GM12865 (cell line): ENCODE measurements at regions not wholly inside any gene's neighbourhood (a gene's known extent, or its start where the extent isn't known, plus 50 kb on each side); places are given as distances from the start of the nearest gene placed in this dataset.
A peak's percentile ranks its signal among the peaks of the same experiment; 100 is the strongest.

Source experiments
- DNase-seq: peaks from one replicate; pipeline ENCODE4 v3.0.0; 2010; ENCODE audit warnings: low read depth
- H3K4me3 ChIP-seq: 2 replicates; pipeline ENCODE4 v1.5.1; 2011; ENCODE audit warnings: mild to moderate bottlenecking, low read depth, low read length, control low read depth
- TF ChIP-seq, protein P1 (sequence below): IDR thresholded peaks from 2 replicates; pipeline ENCODE4 v1.5.1; 2011; ENCODE audit warnings: low read length, control low read depth, low read depth, inconsistent platforms; ENCODE audit not compliant: insufficient read depth; ENCODE audit errors: missing control alignments

DNA sequence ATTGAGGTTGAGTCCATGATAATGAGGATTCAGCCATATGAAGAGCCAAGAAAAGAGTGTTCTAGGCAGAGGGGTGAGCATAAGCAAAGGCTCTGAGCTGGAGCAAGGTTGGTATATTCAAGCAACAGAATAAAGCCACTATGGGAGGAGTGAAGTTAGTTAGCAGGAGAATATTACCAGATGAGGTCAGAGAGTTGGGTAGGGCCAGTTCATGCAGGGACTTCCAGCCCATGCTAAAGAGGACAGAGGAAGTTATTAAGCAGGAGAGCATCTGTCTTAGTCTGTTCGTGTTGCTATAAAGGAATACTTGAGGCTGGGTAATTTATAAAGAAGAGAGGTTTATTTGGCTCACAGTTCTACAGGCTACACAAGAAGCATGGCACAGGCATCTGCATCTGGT, 57.1 kb upstream of the ATG10 start:
- no peak overlapping the region for H3K4me3 ChIP-seq
- no peak for DNase-seq
- TF ChIP-seq, protein P1, sequence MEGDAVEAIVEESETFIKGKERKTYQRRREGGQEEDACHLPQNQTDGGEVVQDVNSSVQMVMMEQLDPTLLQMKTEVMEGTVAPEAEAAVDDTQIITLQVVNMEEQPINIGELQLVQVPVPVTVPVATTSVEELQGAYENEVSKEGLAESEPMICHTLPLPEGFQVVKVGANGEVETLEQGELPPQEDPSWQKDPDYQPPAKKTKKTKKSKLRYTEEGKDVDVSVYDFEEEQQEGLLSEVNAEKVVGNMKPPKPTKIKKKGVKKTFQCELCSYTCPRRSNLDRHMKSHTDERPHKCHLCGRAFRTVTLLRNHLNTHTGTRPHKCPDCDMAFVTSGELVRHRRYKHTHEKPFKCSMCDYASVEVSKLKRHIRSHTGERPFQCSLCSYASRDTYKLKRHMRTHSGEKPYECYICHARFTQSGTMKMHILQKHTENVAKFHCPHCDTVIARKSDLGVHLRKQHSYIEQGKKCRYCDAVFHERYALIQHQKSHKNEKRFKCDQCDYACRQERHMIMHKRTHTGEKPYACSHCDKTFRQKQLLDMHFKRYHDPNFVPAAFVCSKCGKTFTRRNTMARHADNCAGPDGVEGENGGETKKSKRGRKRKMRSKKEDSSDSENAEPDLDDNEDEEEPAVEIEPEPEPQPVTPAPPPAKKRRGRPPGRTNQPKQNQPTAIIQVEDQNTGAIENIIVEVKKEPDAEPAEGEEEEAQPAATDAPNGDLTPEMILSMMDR, result no peak

- TF ChIP-seq, protein P1, result no peak
- DNase-seq, result no peak
- H3K4me3 ChIP-seq, result no peak overlapping the region
Measured at GRCh38 chr5:81912933-81913332, 58.9 kb upstream of the ATG10 start.

DNA sequence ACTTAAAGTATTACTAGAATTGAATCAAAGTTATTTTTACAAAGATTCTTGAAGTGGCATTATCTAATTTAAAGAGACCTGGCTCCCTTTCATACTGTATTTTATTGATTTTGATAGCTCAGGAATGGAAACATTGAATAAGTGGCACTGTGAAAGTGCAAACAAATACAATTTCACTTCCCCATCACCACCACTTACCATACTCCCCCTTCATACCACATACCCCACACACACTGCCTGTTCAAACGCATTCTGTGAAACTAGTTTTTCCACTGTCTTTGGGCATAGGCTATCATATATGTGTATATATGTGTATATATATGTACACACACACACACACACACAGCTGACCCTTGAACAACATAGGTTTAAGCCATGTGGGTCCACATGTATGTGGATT, 62.1 kb upstream of the ATG10 start:
- TF ChIP-seq, protein P1, result no peak
- peak; percentile 20 for DNase-seq

GRCh38 chr5:81908771-81909170, 63.1 kb upstream of the ATG10 start:
- no peak for DNase-seq
- TF ChIP-seq, protein P1, result no peak
- H3K4me3 ChIP-seq, result no peak overlapping the region

More for the DNA sequence above, 62.1 kb upstream of the ATG10 start:
- H3K4me3 ChIP-seq, result no peak overlapping the region

GRCh38 chr5:81908044-81908443, 63.8 kb upstream of the ATG10 start:
- DNase-seq, result no peak
- H3K4me3 ChIP-seq, result no peak overlapping the region
- TF ChIP-seq, protein P1, result no peak

GRCh38 chr5:81907012-81907635, 64.7 kb upstream of the ATG10 start:
- TF ChIP-seq, protein P1, result no peak
- H3K4me3 ChIP-seq, result no peak overlapping the region
- no peak for DNase-seq

DNA sequence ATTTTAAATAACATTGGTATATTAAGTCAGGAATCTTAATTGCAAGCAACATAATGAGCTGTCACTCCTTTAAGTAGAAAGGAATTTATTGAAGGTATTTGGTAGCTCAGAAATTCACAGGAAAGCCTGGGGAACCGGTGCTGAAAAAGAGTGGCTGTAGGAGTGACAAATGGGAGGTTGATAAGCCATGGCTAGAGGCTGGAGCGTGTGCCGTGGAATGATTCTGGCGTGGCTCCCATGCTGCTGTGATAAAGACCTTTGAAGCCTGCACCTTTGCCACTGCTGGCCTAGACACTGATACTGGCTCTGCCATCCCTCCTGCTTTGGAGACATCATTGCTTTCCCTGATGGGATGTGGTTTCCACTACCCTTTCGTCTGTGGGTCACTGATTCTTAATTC, 65.7 kb upstream of the ATG10 start:
- no peak overlapping the region for H3K4me3 ChIP-seq
- TF ChIP-seq, protein P1, result no peak
- DNase-seq, result no peak
